ENCODE measurements at regions not wholly inside any gene's neighbourhood (a gene's known extent, or its start where the extent isn't known, plus 50 kb on each side); places are given as distances from the start of the nearest gene placed in this dataset.

GRCh38 chr5:6006838-6007314 lies 371.5 kb downstream of the MED10 start:
- no peak for DNase-seq (ENCODE audit: low read depth in 2 of 2)
- TF ChIP-seq CTCF (IDR thresholded peaks at IDR 0.05; ENCODE audit: low read depth, low read length) = no peak
- no peak overlapping the region for H3K4me3 ChIP-seq (replicated peaks in 1 of 2; ENCODE audit: low read depth in 2 of 2, low read length in 2 of 2)

- DNase-seq (ENCODE audit: low read depth in 2 of 2) = no peak
- H3K4me3 ChIP-seq (replicated peaks in 1 of 2; ENCODE audit: low read depth in 2 of 2, low read length in 2 of 2) = no peak overlapping the region
- TF ChIP-seq CTCF (IDR thresholded peaks at IDR 0.05; ENCODE audit: low read depth, low read length) = no peak
Observed at GRCh38 chr5:6003040-6003825, 375.1 kb downstream of the MED10 start.

- H3K4me3 ChIP-seq (replicated peaks in 1 of 2; ENCODE audit: low read depth in 2 of 2, low read length in 2 of 2) = no peak overlapping the region
- TF ChIP-seq CTCF (IDR thresholded peaks at IDR 0.05; ENCODE audit: low read depth, low read length) = no peak
- no peak for DNase-seq (ENCODE audit: low read depth in 2 of 2)
Observed at GRCh38 chr5:6000867-6001266, 377.5 kb downstream of the MED10 start.

- TF ChIP-seq CTCF (IDR thresholded peaks at IDR 0.05; ENCODE audit: low read depth, low read length) = no peak
- no peak for DNase-seq (ENCODE audit: low read depth in 2 of 2)
- H3K4me3 ChIP-seq (replicated peaks in 1 of 2; ENCODE audit: low read depth in 2 of 2, low read length in 2 of 2) = no peak overlapping the region
Observed at GRCh38 chr5:5995819-5996218, 382.5 kb downstream of the MED10 start.

- no peak overlapping the region for H3K4me3 ChIP-seq (replicated peaks in 1 of 2; ENCODE audit: low read depth in 2 of 2, low read length in 2 of 2)
- no peak for DNase-seq (ENCODE audit: low read depth in 2 of 2)
- no peak for TF ChIP-seq CTCF (IDR thresholded peaks at IDR 0.05; ENCODE audit: low read depth, low read length)
Observed at GRCh38 chr5:5986492-5987178, 391.7 kb downstream of the MED10 start.

GRCh38 chr5:5985332-5985731 lies 393.0 kb downstream of the MED10 start:
- no peak for TF ChIP-seq CTCF (IDR thresholded peaks at IDR 0.05; ENCODE audit: low read depth, low read length)
- no peak for DNase-seq (ENCODE audit: low read depth in 2 of 2)
- no peak overlapping the region for H3K4me3 ChIP-seq (replicated peaks in 1 of 2; ENCODE audit: low read depth in 2 of 2, low read length in 2 of 2)
